ENCODE measurements at regions not wholly inside any gene's neighbourhood (a gene's known extent, or its start where the extent isn't known, plus 50 kb on each side); places are given as distances from the start of the nearest gene placed in this dataset.

DNA sequence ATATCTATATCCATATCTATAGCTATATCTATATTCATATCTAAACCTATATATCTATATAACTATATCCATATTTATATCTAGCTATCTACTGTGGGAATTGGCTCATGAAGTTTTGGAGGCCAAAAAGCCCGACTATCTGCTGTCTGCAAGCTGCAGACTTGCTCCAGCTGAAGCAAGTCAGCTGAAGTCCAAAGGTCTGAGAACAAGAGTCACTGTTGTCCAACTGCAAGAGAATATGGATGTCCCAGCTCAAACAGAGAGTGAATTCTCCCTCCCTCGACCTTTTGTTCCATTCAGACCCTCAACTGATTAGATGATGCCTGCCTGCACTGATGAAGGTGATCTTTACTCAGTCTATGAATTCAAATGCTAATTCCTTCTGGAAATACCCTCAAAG, 63.3 kb upstream of the VCX start:
- TF ChIP-seq, protein P1, sequence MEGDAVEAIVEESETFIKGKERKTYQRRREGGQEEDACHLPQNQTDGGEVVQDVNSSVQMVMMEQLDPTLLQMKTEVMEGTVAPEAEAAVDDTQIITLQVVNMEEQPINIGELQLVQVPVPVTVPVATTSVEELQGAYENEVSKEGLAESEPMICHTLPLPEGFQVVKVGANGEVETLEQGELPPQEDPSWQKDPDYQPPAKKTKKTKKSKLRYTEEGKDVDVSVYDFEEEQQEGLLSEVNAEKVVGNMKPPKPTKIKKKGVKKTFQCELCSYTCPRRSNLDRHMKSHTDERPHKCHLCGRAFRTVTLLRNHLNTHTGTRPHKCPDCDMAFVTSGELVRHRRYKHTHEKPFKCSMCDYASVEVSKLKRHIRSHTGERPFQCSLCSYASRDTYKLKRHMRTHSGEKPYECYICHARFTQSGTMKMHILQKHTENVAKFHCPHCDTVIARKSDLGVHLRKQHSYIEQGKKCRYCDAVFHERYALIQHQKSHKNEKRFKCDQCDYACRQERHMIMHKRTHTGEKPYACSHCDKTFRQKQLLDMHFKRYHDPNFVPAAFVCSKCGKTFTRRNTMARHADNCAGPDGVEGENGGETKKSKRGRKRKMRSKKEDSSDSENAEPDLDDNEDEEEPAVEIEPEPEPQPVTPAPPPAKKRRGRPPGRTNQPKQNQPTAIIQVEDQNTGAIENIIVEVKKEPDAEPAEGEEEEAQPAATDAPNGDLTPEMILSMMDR (IDR thresholded peaks at IDR 0.05; ENCODE audit: poor library complexity, severe bottlenecking) = no peak
- TF ChIP-seq EZH2 (IDR thresholded peaks at IDR 0.05; ENCODE audit: borderline replicate concordance, insufficient read depth, low read length, poor library complexity, severe bottlenecking) = no peak
- no peak for TF ChIP-seq EP300 (conservative IDR thresholded peaks at IDR 0.05; ENCODE audit: poor library complexity, severe bottlenecking)
- no peak for TF ChIP-seq POLR2AphosphoS5 (IDR thresholded peaks at IDR 0.05)
- no peak for TF ChIP-seq SMC3 (conservative IDR thresholded peaks at IDR 0.05; ENCODE audit: poor library complexity)

All from neural cell (in vitro differentiated cells).